Activated naive CD8-positive, alpha-beta T cell treated with anti-CD3 and anti-CD28 coated beads for 36 hours (primary cell): ENCODE measurements at regions not wholly inside any gene's neighbourhood (a gene's known extent, or its start where the extent isn't known, plus 50 kb on each side); places are given as distances from the start of the nearest gene placed in this dataset.

Experiments
- DNase-seq: peaks from one replicate; pipeline ENCODE4 v3.0.0; 2021
- H3K27ac Mint-ChIP-seq: one replicate; pipeline ENCODE4 v1.8.0; 2022; ENCODE audit warnings: mild to moderate bottlenecking, moderate library complexity, mixed read lengths
- H3K27me3 Mint-ChIP-seq: one replicate; pipeline ENCODE4 v1.8.0; 2022; ENCODE audit warnings: mild to moderate bottlenecking, mixed read lengths
- H3K36me3 Mint-ChIP-seq: one replicate; pipeline ENCODE4 v1.8.0; 2021; ENCODE audit warnings: mild to moderate bottlenecking, mixed read lengths
- H3K4me1 Mint-ChIP-seq: one replicate; pipeline ENCODE4 v1.8.0; 2021; ENCODE audit warnings: mixed read lengths
- H3K4me3 Mint-ChIP-seq: one replicate; pipeline ENCODE4 v1.8.0; 2022; ENCODE audit warnings: mild to moderate bottlenecking, moderate library complexity, mixed read lengths
- H3K9me3 Mint-ChIP-seq: one replicate; pipeline ENCODE4 v1.8.0; 2022; ENCODE audit warnings: mixed read lengths

GRCh38 chr2:146931109-146931508 is 913.7 kb upstream of the ACVR2A start:
- Mint-ChIP-seq H3K4me3 (no peak overlapping the region), H3K4me1 (no peaks in the 10 kb centered on the region), H3K27me3 (no peaks in the 10 kb centered on the region), H3K9me3 (peaks cover 14% of the 10 kb centered on the region), H3K36me3 (no peaks in the 10 kb centered on the region), H3K27ac (no peak overlapping the region)
- no peak for DNase-seq

DNA sequence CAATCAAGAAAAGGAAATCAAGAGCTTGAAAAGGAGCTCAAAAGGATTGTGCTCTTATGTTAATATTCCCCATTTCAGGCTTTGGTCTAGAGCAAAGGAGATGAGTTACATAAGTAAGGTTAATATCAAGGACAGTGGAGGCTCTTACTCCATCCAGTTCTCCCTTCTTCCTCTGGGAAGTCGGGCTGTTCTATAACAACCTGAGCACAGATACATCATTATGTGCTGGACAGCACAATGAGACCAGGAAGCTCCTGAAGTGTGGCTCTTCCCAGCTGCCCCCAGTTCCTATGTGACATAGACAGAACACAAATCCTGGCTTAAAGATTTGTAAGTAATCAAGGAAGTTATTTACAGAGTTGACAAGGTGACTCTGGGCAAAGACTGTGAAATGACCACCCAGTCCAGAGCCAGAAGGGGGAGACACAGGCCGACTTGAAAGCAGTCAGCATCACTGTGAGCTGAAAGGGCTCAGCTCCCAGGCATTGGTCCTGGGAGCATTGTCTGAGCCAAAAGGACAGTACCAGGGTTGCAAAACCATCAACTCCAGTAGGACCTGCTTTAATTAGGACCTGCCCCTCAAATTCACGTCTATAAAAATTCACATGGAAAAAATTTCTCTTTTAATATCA is 917.6 kb upstream of the ACVR2A start:
- Mint-ChIP-seq H3K4me3 (no peak overlapping the region), H3K36me3 (no peaks in the 10 kb centered on the region), H3K27me3 (peaks cover 5% of the 10 kb centered on the region), H3K4me1 (no peaks in the 10 kb centered on the region), H3K27ac (no peak overlapping the region), H3K9me3 (no peaks in the 10 kb centered on the region)
- no peak for DNase-seq

- H3K27me3 Mint-ChIP-seq = peaks cover 5% of the 10 kb centered on the region
- no peak overlapping the region for H3K27ac Mint-ChIP-seq
- no peak overlapping the region for H3K4me3 Mint-ChIP-seq
- DNase-seq = no peak
- no peaks in the 10 kb centered on the region for H3K9me3 Mint-ChIP-seq
- H3K4me1 Mint-ChIP-seq = no peaks in the 10 kb centered on the region
- no peaks in the 10 kb centered on the region for H3K36me3 Mint-ChIP-seq
These were observed 926.5 kb upstream of the ACVR2A start for GRCh38 chr2:146918280-146918679.

DNA sequence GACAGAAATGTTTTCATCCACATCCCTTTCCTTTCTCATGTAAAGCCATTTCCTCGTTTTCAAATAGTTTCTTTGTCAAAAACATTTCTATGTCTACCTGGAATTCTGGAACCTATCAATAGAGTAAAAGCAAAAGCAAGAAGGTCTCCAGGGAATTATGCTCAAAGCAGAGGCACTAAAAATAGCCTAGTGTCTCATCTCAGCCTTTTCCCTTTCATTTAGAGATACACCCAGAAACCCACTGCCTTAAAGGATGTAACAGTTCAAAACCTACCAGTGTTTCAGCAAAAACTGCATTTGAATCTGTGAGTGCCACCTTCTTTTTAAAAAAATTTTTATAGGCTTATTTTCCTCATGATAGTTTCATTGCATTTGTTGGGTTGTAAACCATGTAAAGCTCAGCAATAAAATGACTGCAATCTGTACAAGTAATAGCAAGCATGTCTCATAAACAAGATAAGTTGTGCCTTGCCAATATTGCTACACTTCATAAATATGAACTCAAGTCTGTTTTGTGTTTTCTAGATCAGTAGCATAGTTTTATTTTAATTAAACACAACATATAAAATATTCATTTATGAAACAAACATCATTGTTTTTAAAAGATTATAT is 927.3 kb upstream of the ACVR2A start:
- Mint-ChIP-seq H3K36me3 (no peaks in the 10 kb centered on the region), H3K27ac (no peak overlapping the region), H3K9me3 (no peaks in the 10 kb centered on the region), H3K4me1 (no peaks in the 10 kb centered on the region), H3K27me3 (peaks cover under 1% of the 10 kb centered on the region), H3K4me3 (no peak overlapping the region)
- no peak for DNase-seq

- no peak overlapping the region for H3K4me3 Mint-ChIP-seq
- H3K36me3 Mint-ChIP-seq = no peaks in the 10 kb centered on the region
- no peaks in the 10 kb centered on the region for H3K9me3 Mint-ChIP-seq
- H3K27ac Mint-ChIP-seq = no peak overlapping the region
- no peak for DNase-seq
- no peaks in the 10 kb centered on the region for H3K4me1 Mint-ChIP-seq
- H3K27me3 Mint-ChIP-seq = no peaks in the 10 kb centered on the region
These were observed 927.9 kb upstream of the ACVR2A start for GRCh38 chr2:146916914-146917313.

DNA sequence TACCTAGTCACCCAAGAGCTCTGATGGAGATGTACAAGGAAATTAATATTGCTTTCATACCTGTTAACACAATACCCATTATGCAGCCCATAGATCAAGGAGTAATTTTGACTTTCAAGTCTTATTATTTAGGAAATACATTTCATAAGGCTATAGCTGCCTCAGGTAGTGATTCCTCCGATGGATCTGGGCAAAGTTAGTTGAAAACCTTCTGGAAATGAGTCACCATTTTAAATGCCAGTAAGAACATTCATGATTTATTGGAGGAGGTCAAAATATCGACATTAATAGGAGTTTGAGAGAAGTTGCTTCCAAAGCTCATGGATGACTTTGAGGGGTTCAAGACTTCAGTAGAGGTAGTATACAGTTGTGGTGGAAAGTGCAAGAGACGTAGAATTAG is 931.4 kb upstream of the ACVR2A start:
- Mint-ChIP-seq H3K27ac (no peak overlapping the region), H3K4me1 (no peaks in the 10 kb centered on the region), H3K36me3 (no peaks in the 10 kb centered on the region), H3K27me3 (no peaks in the 10 kb centered on the region), H3K4me3 (no peak overlapping the region), H3K9me3 (no peaks in the 10 kb centered on the region)
- no peak for DNase-seq

- Mint-ChIP-seq H3K27me3 (no peaks in the 10 kb centered on the region), H3K9me3 (no peaks in the 10 kb centered on the region), H3K36me3 (no peaks in the 10 kb centered on the region), H3K4me3 (no peak overlapping the region), H3K4me1 (no peaks in the 10 kb centered on the region), H3K27ac (no peak overlapping the region)
- no peak for DNase-seq
These were observed 932.3 kb upstream of the ACVR2A start for GRCh38 chr2:146912536-146912935.

- Mint-ChIP-seq H3K27ac (no peak overlapping the region), H3K36me3 (no peaks in the 10 kb centered on the region), H3K27me3 (no peaks in the 10 kb centered on the region), H3K9me3 (no peaks in the 10 kb centered on the region), H3K4me3 (no peak overlapping the region), H3K4me1 (no peaks in the 10 kb centered on the region)
- no peak for DNase-seq
These were observed 936.1 kb upstream of the ACVR2A start for GRCh38 chr2:146908776-146909175.

DNA sequence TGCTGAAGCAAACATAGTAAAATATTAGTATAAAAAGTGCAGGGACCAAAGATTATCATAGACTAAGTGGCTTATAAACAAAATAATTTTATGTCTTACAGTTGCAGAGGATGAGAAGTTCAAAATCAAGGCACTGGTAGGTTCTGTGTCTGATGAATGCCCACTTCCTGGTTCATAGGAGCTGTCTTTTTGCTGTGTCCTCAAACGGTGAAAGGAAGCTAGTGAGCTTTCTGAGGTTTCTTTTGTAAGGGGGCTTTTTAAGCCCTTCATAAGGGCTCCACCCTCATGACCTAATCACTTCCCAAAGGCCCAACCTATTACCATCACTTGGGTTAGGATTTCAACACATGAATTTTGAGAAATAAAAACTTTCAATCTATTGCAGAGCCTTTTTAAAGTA is 946.7 kb upstream of the ACVR2A start:
- no peak for DNase-seq
- Mint-ChIP-seq H3K4me1 (no peaks in the 10 kb centered on the region), H3K27ac (no peak overlapping the region), H3K4me3 (no peak overlapping the region), H3K27me3 (peaks cover 7% of the 10 kb centered on the region), H3K36me3 (no peaks in the 10 kb centered on the region), H3K9me3 (no peaks in the 10 kb centered on the region)

GRCh38 chr2:146894514-146894913 is 950.3 kb upstream of the ACVR2A start:
- no peak overlapping the region for H3K4me3 Mint-ChIP-seq
- no peaks in the 10 kb centered on the region for H3K4me1 Mint-ChIP-seq

DNA sequence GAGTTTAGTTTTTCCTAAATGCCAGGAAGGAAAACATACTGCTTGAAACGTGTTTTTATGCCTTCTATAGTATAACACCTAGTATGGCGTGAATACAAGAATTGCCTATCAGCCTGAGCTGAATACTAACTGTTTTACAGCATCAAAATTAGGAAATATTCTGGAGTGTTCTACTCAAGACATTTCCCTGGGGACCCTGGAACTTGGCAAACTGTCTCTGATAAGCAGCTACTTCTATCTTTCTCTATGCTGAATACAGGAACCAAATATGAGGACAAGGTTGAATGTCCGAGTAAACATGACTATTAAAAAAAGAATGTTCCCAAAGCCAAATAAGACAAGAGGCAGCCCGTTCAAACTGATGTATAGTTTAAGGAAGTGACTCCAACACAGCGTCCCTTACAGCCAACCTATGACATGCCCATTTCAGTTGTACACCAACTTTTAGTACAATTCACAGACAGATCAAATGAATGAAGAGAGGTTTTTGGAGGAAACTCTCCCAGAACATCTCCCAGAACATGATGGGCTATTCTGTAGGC is 951.3 kb upstream of the ACVR2A start:
- Mint-ChIP-seq H3K4me1 (no peaks in the 10 kb centered on the region), H3K36me3 (no peaks in the 10 kb centered on the region), H3K9me3 (no peaks in the 10 kb centered on the region), H3K27ac (no peak overlapping the region), H3K27me3 (peaks cover 7% of the 10 kb centered on the region), H3K4me3 (no peak overlapping the region)
- DNase-seq = no peak

More at GRCh38 chr2:146894514-146894913, 950.3 kb upstream of the ACVR2A start:
- Mint-ChIP-seq H3K27ac (no peak overlapping the region), H3K9me3 (no peaks in the 10 kb centered on the region), H3K27me3 (peaks cover 7% of the 10 kb centered on the region), H3K36me3 (no peaks in the 10 kb centered on the region)
- no peak for DNase-seq

DNA sequence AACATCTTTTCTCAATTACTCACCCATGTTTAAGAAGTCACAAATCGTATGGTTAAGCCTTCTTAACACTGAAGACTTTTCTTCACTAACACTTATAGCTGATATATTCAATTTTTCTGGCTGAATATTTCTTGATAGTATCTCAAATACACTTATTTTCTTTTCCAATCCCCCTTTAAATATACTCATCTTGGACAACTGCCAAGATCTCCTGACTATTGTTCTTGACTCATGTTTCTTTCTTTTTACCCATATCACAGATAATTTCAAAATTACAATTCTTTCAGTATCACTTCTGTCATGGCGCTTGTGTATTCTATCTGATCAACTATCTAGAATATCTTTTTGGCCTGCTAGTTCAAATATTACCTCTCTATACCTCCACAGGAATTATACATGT is 954.3 kb upstream of the ACVR2A start:
- no peak overlapping the region for H3K4me3 Mint-ChIP-seq
- H3K27ac Mint-ChIP-seq = no peak overlapping the region
- H3K4me1 Mint-ChIP-seq = no peaks in the 10 kb centered on the region
- H3K27me3 Mint-ChIP-seq = peaks cover 4% of the 10 kb centered on the region
- H3K36me3 Mint-ChIP-seq = no peaks in the 10 kb centered on the region
- no peaks in the 10 kb centered on the region for H3K9me3 Mint-ChIP-seq
- DNase-seq = no peak

DNA sequence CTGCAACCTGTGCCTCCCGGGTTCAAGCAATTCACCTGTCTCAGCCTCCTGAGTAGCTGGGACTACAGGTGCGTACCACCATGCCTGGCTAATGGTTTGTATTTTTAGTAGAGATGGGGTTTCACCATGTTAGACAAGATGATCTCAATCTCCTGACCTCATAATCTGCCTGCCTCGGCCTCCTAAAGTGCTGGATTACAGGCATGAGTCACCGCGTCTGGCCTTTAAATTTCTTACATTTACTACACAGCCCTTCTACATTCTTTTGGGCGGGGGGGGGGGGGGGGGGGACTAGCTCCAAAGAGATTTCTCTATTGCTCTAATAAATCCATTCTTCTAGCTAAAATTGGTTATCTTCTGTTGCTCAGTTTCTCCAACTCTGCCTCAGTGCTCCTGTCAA is 964.9 kb upstream of the ACVR2A start:
- Mint-ChIP-seq H3K36me3 (no peaks in the 10 kb centered on the region), H3K27ac (no peak overlapping the region), H3K4me3 (no peak overlapping the region), H3K27me3 (no peaks in the 10 kb centered on the region), H3K4me1 (no peaks in the 10 kb centered on the region), H3K9me3 (no peaks in the 10 kb centered on the region)
- DNase-seq = no peak

DNA sequence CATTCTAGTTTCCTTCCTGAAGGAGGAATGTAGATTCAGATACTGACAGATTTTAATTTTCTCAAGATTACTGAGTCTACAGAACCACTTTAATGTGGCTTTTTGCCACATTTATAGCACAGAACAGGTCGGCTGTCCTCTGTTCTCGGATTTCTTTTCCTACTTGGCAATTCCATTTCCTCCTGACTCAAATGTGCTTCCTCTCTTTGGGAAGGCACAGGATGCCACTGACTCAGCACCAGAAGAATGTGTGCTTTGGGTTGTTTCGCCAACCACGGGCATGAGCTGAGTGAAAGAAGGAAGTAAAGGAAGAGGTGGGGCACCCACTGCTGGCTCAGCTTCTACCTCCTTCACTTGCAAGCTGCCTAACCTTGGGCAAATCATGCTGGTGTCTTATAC is 970.6 kb upstream of the ACVR2A start:
- no peak overlapping the region for H3K4me3 Mint-ChIP-seq
- H3K9me3 Mint-ChIP-seq = no peaks in the 10 kb centered on the region
- no peak for DNase-seq
- H3K27me3 Mint-ChIP-seq = no peaks in the 10 kb centered on the region
- H3K4me1 Mint-ChIP-seq = no peaks in the 10 kb centered on the region
- no peak overlapping the region for H3K27ac Mint-ChIP-seq
- no peaks in the 10 kb centered on the region for H3K36me3 Mint-ChIP-seq

GRCh38 chr2:146873646-146874259 is 971.1 kb upstream of the ACVR2A start:
- no peak for DNase-seq
- Mint-ChIP-seq H3K27ac (no peak overlapping the region), H3K9me3 (no peaks in the 10 kb centered on the region), H3K27me3 (no peaks in the 10 kb centered on the region), H3K4me1 (no peaks in the 10 kb centered on the region), H3K4me3 (no peak overlapping the region), H3K36me3 (no peaks in the 10 kb centered on the region)

- DNase-seq = no peak
- no peak overlapping the region for H3K27ac Mint-ChIP-seq
- H3K9me3 Mint-ChIP-seq = no peaks in the 10 kb centered on the region
- no peaks in the 10 kb centered on the region for H3K36me3 Mint-ChIP-seq
- no peak overlapping the region for H3K4me3 Mint-ChIP-seq
- no peaks in the 10 kb centered on the region for H3K27me3 Mint-ChIP-seq
- H3K4me1 Mint-ChIP-seq = no peaks in the 10 kb centered on the region
These were observed 971.8 kb upstream of the ACVR2A start for GRCh38 chr2:146873056-146873455.
